GM21390 (cell line): ENCODE measurements at regions not wholly inside any gene's neighbourhood (a gene's known extent, or its start where the extent isn't known, plus 50 kb on each side); places are given as distances from the start of the nearest gene placed in this dataset.
"Not testable (repeated sequence)": the region's sequence is repeated elsewhere in the genome, so short reads cannot be mapped to it uniquely, and the experiment has no call there.

Experiments
- ATAC-seq: cut with Tn5 transposase; IDR thresholded peaks from one replicate; pipeline ENCODE4 v1.9.1; 2021; ENCODE audit not compliant: unreplicated experiment

DNA sequence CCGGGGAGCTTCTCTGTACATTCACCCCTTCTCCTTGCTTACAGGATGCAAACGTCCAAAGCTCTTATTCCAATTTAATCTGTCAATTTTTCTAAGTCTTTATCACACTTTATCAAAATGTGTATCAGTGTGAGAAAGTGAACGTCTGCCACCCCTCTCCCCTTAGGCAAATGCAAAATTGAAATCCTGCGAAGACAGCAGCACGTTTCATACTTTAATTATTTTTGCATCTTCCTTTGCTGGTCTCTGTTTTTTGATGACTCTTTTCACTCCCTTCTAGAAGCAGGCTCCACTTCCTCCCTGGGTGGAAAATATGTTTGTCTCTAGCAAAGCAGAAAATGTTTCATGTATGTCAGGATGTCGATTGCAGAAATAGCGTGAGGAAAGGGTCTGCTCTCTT is 576.5 kb upstream of the BRINP1 start:
- ATAC-seq: no peak

DNA sequence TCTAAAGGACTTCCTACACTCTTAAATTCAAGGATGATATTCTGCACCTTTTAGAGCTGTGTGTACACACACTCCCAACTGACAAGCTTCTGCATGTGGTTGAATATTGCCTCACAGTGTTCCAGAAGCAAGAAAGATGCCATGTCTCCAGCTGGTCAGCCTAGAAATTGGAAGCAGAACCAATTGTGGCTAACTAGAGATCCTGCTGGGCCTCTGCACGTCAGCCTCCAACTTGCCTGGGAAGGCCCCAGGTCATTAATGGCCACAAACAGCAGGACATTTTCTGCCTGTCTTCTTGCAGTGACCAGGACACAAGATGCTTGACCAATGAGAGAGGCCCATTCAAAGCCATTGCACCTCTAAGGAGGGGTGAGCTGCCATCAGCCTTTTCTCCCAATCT is 571.9 kb upstream of the BRINP1 start:
- no peak for ATAC-seq

DNA sequence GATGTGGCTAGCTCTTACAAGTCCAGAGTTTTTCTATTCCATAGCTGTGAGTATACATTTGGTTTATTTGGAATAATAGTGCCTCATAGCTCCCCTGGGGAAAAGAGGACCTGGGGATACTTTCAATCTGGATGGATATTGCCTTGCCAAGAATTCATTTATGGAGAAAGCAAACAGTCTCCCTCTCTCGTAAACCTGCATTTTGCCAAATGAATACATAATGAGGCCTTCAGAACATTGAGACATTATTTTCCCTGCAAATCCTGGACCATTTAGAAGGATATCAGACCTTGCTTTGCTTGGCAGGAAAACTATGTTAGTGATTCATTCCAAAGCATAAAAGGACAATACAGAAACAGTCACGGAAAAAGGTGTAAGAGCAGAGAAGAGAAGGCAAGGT is 569.6 kb upstream of the BRINP1 start:
- no peak for ATAC-seq

DNA sequence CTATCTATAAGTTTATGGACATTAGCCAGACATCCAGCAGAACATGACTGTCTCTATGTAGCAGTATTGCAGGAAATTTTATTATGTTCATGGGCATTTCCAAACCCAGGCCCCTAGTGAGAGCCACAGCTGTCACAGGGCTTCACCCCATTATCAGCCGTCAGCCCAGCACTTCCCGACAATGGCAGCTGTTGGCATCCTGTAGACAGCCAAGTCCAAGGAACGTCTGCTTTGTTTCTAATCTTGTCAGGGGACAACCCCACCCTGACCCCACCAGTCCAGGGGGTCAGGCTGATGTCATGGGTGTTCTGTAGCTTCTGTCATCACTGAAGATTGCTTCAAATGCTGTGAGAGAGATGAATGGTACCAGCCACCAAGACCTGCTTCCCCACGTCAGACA is 565.3 kb upstream of the BRINP1 start:
- ATAC-seq: no peak

DNA sequence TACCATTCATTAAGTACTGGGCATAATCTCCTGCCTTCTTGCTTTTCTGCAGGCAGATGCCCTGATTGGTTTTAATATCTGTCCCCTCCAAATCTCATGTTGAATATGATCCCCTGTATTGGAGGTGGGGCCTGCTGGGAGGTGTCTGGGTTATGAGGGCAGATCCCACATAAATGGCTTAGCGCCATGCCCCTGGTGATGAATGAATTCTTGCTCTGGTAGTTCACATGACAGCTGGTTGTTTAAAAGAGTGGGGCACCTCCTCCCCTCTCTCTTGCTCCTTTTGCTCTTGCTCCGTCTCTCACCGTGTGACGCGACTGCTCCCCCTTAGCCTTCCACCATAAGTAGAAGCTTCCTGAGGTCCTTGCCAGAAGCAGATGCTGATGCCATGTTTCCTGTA is 564.0 kb upstream of the BRINP1 start:
- no peak for ATAC-seq

DNA sequence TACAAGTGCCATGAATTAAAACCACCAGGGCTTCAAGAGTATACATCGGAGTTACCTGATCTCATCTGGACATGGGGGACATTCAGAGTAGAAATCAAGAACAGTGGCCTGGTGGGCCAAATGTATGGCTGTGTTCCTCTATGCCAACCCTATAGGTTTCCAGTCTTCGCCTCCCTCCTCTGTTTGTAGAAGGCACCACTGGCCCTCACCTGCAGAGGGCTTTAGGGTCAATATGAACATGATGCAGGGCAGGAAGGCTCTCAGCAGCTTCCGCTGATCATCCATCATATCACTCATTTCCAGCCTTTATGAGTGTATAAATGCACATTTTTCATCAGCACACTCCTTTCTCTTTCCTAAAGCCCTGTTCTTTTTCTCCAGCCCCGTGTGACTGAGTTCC is 555.5 kb upstream of the BRINP1 start:
- no peak for ATAC-seq

DNA sequence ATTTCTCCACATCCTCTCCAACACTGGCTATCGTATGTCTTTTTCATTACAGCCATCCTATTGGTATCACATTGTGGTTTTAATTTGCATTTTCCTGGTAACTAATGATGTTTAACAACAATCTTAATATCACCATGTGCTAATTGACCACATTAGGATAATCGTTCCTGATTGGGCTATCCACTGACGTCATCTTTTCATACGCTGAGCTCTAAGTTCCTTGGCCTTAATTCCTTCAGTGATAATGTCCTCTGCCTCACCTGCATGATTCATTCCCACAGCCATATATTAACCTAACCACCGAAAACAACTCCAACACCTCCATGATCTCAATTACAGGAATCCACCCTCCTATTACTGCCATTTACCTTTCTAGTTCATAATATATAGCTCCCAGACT is 547.9 kb upstream of the BRINP1 start:
- ATAC-seq: no peak

DNA sequence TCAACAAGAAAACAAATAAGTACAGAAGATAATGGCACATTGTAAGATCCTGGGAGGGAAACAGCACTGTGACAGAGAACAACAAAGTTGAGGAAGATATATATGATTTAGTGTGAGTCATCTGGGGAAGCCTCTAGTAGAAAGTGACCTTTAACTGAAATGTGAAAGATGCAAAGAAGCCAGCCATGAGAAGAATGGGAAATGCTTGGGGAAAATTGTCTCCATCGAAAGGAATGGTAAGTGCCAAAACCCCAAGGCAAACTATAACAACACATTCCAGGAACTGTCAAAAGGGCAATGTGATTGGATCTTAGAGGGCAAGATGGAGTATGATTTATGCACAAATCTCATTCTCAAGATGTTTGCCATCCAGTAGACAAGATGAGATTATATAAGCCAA is 537.8 kb upstream of the BRINP1 start:
- ATAC-seq: no peak

DNA sequence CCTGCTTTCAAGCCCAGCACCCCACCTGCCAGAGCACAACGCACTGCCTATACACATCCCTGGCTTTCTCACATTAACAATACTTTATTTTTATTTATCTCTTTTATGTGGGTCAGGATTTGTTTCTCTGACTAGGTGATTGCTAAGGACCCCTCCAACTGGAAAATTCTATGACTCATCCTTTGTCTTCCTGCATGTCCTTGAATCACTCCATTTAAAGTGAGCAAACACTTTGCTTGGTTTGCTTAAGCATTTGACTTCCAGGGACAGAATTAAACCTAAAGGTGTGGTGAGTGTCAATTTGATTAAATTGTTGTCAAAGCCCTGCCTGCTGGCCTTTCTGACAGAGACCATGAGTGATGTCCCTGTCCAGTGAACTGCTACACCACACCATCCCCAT is 536.5 kb upstream of the BRINP1 start:
- ATAC-seq: no peak

DNA sequence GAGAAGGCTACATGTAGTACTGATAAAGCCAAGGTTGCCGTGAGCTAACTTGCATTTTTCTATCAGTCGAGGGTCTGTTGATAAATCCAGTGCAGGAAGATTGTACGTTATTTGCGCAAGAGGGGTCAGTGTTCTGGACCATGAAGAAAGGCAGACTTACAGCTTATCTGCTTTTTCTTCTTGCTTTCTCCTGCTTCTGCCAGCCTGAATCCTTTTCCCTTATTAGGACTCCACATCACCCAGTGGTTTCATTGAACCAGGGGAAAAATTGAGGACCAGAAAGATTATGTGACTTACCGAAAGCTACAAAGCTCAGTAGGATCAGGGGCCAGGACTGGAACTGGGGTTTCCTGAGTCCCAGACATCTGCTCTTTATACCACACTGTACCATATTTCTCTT is 534.6 kb upstream of the BRINP1 start:
- no peak for ATAC-seq

DNA sequence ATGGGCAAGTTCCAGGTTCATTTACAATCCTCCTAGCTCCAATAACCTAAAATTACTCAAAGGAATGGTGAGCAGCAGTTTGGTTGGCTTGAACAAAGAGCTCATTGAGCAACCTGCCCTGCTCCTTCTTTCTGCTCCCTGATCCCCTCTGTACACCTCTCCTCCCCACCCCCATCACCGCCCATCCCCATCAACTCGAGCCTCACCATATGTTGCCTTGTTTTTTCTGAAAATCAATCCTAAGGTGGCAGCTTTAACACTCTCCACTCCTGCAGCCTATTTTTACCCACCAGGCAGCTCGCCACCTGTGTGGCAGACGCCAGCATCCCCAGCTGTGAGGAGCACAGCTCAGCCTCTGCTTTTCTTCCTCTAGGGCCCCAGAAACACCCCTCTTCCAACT is 533.4 kb upstream of the BRINP1 start:
- ATAC-seq: no peak

DNA sequence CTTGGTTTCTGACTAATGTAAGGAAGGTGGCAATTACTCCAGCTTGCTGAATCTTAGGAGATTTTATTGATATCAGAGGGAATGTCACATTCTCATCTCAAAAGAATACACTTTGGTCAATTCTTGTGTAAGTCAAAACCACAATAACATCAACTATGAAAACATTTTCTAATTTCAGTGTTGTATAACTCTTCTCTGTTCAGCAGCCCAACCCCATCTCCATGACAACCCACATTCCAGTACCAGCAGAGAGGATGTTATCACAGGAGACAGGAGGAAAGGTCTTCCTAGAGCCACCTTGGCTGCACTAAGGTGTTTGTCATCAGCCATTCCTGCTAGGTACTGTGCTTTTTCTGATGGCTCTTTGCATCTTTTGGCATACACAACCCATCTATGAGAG is 529.1 kb upstream of the BRINP1 start:
- no peak for ATAC-seq

DNA sequence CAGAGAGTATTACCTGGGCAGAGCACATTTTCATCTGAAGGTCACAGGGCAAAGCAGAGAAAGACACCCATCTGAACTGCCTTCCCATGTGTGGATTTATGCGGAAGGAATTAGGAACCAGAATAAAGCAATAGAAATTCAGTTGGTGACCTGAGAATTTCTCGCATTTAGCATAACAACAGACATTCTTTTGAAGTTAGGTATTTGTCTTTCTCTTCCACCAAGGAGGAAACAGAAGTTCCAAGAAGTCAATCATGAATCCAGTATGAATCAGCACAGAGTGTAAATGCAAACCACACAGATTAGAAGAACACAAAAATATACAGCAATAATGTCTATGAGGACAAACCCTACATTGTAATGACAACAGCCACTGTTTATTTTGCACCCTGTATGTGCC is 515.2 kb upstream of the BRINP1 start:
- ATAC-seq: no peak

DNA sequence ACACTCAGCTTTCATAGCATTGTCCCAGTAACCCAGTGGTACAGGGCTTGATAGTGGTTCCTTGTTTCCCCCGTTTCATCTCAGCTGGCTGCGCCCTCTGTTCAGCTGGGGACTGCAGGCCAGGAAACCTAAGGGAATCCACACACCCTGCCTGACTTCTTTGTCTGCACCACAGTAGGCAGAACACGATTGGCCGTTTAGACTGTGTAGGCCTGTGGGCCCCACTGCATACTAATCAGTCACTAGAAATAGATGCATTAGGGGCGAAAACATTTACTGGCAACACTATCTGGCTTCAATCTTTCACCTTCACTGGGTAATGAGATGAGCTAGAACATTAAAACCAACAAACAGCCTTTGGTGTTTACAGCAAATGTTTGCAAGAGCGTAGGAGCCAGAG is 512.7 kb upstream of the BRINP1 start:
- ATAC-seq: no peak

DNA sequence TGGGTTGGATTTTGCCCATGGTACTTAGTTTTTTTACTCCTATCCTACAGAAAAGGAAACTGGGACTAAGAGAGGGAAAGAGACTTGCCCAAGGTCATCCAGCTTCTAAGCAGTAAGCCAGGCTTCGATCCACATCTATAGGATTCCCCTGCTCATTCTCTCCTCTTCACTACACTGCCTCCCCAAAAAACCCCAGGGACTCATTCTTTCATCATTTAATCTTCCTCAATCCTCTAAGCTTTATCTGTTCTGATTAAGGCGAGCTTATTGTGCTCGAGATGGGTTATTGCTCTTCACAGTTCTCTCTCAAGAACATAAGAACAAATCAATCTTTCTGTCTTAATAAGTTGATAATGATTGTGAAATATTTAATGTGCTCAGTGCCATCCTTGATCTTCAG is 511.1 kb upstream of the BRINP1 start:
- no peak for ATAC-seq

DNA sequence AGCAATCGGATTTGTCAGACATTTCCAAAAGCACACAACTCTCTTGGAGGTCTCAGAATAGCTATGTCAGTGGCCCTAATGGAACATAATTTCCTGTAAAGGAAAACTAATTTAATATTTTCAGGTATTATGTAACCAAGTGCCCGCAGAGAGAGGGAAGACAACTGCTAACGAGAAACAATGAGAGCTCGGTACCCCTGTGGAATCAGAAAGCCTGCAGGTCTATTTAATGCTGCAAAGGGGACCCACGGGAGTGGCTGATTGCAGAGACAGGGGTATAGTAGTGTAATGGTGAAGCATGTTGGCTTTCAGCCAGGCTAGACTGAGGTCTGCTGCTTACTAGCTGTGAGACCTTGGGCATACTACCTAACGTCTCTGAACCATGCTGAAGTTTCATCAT is 508.1 kb upstream of the BRINP1 start:
- no peak for ATAC-seq

DNA sequence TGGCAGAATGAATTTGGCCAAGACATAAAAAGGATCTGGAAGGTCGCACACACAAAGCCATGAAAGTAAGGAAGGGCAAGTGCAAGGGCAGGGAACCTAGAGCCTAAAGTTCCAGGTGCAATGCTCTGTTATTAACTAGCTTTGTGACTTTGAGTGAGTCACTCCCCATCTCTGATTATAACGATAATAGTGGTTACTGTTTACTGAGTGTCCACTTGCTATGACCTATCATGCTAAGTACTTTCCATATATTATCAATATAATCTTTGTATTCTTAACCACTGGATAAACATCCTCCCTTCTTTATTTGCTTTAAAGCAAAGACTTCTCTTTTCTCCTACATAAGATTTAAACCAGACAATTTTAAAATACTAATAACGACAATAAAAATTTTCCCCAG is 504.6 kb upstream of the BRINP1 start:
- ATAC-seq: no peak

DNA sequence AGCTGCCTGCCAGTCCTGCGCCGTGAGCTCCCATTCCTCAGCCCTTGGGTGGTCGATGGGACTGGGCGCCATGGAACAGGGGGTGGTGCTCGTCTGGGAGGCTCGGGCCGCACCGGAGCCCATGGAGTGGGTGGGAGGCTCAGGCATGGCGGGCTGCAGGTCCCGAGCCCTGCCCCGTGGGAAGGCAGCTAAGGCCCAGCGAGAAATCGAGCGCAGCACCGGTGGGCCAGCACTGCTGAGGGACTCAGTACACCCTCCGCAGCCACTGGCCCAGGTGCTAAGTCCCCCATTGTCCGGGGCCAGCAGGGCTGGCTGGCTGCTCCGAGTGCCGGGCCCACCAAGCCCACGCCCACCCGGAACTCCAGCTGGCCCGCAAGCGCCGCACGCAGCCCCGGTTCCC is 501.0 kb upstream of the BRINP1 start:
- ATAC-seq: not testable (repeated sequence)

DNA sequence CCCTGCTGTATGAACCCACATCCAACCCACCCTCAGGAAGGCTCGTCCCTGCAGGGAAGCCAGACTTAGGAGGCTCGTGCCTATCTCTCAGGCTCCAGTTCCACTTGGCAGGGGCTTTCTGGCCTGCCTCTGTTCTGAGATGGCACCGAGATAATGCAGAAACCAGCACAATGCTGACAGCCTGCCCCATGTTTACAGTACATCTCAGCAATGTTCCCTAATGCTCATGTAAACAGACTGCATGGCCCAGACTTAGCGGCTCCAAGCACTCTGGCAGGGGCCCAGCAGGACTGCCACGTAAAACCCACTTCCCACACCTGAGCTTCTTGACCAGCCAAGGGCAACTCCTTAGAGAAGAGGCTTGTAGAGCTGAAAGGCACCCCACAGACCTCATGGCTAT is 499.5 kb upstream of the BRINP1 start:
- no peak for ATAC-seq

DNA sequence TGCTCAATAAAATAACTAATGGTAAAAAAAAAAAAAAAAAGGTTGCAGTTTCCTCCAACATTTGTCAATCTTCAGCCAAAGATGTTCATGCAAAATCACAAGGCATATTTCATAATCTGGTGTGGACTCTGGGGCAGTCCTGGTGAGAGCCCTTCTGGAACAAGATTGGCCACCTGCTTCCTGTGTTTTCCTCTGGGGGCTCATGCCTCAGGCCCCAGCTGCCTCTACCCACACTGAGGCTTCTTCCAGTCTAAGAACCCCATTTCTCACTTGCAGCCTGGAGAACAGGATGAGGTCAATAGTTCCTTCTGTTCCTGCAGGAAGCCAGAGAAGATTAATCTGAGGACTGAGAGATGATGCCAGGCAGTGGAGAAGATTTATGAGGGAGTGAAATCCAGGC is 492.6 kb upstream of the BRINP1 start:
- no peak for ATAC-seq

DNA sequence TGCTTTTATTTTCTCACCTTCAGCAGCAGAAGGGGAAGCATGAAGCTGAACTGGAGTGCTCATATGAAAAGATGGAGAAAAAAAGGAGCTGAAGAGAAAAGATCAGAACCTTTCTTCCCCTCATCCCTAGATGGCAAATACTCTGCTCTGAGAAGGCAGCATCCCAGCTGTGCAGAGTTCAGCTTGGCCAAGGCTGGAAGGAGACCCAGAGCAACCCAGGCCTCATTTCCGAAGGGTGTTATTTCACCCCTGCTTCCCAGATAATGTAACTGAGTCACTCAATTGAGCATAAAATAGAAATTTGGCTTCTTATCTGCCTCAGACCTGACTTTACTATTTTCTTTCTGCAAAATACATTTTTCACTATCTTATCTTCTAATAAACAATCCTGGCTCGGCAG is 489.9 kb upstream of the BRINP1 start:
- no peak for ATAC-seq

DNA sequence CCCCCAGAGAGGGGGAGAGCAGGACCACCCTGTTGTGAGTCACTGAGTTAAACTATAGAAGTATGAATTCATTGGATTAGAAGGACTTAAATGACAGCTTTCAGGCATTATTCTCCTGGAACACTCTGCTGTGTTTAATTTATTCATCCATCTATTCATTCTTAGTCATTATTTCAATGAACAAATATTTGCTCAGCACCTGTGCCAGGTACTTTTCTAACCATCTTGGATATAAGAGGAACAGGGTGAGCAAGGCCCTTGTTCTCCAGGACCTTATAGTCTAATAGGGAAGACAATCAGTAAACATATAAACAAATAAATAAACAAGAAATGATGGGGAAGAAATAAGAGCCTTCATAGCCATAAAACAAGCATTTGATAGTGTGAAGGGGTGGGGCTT is 483.9 kb upstream of the BRINP1 start:
- no peak for ATAC-seq

DNA sequence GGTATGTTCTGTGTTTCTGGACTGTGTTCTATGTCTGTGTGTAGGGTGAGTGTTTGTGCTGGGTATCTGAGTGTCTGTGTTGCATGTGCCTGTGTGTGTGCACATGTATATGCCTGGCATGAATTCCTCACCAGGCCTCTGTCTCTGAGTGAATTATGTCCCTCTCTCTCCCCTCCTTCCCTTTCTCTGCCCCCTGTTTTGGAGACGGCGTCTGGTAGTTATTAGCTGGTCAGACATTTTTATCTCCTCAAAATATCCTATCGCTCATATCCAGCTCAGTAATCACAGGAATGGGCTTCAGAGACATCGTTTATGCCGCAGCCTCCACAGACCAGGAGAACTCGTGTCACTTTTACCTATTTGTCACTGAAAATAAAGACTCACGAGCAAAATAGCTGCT is 483.2 kb upstream of the BRINP1 start:
- no peak for ATAC-seq

DNA sequence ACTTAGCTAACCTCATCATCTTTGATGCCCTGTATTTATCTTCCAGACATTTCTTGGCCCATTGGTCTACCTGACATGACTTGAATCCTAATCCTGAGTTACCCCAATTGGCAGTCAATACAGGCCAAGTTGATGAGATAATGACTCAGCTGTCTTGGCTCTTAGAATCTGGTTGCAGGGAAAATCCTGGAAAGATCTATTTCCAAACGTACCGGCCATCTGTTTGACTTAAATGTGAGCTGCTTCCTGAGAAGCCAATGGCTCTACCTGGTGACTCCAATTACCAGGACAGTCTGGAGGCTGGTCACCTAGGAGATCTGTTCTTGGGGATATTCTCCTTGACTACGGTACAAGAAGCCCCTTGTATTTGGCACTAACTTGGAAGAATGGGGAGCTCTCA is 475.2 kb upstream of the BRINP1 start:
- ATAC-seq: no peak
